ENCODE measurements at regions not wholly inside any gene's neighbourhood (a gene's known extent, or its start where the extent isn't known, plus 50 kb on each side); places are given as distances from the start of the nearest gene placed in this dataset.
"Not testable (repeated sequence)": the region's sequence is repeated elsewhere in the genome, so short reads cannot be mapped to it uniquely, and the experiment has no call there.

DNA sequence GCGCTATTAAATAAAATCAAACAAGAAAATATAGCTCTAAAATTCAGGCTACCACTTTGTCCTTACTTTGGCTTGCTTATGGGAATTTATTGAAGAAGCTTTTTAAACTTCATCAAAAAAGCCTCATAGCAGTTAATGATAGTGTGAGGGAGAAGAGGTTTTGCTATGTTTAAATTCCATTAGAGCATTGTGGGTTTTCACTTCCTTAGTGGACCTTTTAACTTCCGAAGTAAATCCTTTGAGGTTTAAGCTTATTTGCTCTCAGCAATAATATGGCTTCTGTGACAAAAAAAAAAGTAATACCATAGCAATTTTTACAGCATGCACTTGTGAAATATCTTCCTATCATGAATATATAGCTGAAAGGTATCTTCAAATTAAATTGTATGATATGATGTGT, 120.2 kb upstream of the NDST4 start:
- Histone ChIP-seq H3K27me3 (ENCODE audit: insufficient read depth, low read length) (no peaks in the 10 kb centered on the region), H3K4me1 (ENCODE audit: insufficient read depth, low read length) (peaks cover 13% of the 10 kb centered on the region), H3K4me3 (ENCODE audit: low read length) (no peak overlapping the region), H2AFZ (ENCODE audit: low read depth, low read length) (no peak overlapping the region), H3K36me3 (ENCODE audit: insufficient read depth, low read length) (no peaks in the 10 kb centered on the region), H3K9me3 (ENCODE audit: low read length) (no peaks in the 10 kb centered on the region)

DNA sequence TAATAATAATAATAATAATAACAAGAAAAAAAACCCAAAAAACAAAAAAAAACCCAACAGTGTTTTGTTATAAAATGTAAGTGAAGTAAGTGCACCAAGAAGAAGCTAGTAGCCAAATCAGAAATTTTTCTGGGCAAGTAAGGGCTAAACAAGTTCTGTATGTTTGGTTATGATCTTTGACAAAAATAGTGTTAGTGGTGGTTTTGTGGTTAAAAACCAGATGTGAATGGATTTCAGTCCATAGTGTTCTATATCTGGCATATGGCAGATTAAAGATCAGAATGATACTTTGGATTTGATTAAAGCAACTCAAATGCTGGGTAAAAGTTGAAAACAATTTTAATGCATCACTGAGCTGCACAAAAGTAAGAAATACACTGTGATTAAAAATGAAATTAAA, 116.5 kb upstream of the NDST4 start:
- H3K9me3 ChIP-seq (ENCODE audit: low read length), result no peaks in the 10 kb centered on the region
- peaks cover 13% of the 10 kb centered on the region for H3K4me1 ChIP-seq (ENCODE audit: insufficient read depth, low read length)
- H2AFZ ChIP-seq (ENCODE audit: low read depth, low read length), result no peak overlapping the region
- H3K36me3 ChIP-seq (ENCODE audit: insufficient read depth, low read length), result no peaks in the 10 kb centered on the region
- no peaks in the 10 kb centered on the region for H3K27me3 ChIP-seq (ENCODE audit: insufficient read depth, low read length)
- H3K4me3 ChIP-seq (ENCODE audit: low read length), result no peak overlapping the region

DNA sequence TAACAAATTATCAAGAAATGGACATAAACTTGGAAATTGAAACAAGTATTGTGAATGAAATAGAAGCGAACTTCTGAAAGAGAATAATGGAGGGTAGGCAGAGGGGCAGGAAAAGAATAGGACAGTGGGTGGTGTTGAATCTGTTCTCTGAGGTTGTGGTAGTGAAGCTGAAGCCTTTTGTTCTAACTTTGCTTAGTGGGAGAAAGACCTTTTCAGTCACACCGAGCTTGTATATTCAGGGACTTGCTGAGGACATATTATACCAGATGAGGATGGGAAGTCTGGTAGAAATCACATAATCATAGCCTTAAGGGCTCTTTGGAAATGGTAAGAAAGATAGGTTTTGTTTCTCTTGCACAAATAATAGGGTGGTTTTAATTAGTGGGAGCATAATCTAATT, 115.4 kb upstream of the NDST4 start:
- no peaks in the 10 kb centered on the region for H3K36me3 ChIP-seq (ENCODE audit: insufficient read depth, low read length)

DNA sequence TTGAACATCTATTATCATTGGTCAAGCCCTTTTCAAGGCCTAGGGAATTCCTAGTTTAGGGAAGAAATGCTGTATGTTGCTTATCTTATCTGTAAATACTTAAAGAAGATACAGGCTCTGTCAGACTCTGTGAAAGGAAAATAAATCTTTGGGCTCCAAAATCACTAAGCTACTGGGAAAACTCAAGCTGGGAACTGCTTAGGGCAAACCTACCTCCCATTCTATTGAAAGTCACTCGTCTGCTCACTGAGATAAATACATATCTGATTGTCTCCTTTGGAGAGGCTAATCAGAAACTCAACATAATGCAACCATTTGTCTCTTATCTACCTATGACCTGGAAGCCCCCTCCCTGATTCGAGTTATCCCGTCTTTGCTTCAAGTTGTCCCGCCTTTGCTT, 108.6 kb upstream of the NDST4 start:
- no peaks in the 10 kb centered on the region for H3K36me3 ChIP-seq (ENCODE audit: insufficient read depth, low read length)
- H3K9me3 ChIP-seq (ENCODE audit: low read length), result no peaks in the 10 kb centered on the region
- H2AFZ ChIP-seq (ENCODE audit: low read depth, low read length), result no peak overlapping the region
- peaks cover 12% of the 10 kb centered on the region for H3K4me1 ChIP-seq (ENCODE audit: insufficient read depth, low read length)
- no peaks in the 10 kb centered on the region for H3K27me3 ChIP-seq (ENCODE audit: insufficient read depth, low read length)
- no peak overlapping the region for H3K4me3 ChIP-seq (ENCODE audit: low read length)

More for the DNA sequence above, 115.4 kb upstream of the NDST4 start:
- H3K9me3 ChIP-seq (ENCODE audit: low read length), result no peaks in the 10 kb centered on the region
- peaks cover 13% of the 10 kb centered on the region for H3K4me1 ChIP-seq (ENCODE audit: insufficient read depth, low read length)
- H3K4me3 ChIP-seq (ENCODE audit: low read length), result no peak overlapping the region
- no peaks in the 10 kb centered on the region for H3K27me3 ChIP-seq (ENCODE audit: insufficient read depth, low read length)
- H2AFZ ChIP-seq (ENCODE audit: low read depth, low read length), result peak overlapping the region; percentile 16

DNA sequence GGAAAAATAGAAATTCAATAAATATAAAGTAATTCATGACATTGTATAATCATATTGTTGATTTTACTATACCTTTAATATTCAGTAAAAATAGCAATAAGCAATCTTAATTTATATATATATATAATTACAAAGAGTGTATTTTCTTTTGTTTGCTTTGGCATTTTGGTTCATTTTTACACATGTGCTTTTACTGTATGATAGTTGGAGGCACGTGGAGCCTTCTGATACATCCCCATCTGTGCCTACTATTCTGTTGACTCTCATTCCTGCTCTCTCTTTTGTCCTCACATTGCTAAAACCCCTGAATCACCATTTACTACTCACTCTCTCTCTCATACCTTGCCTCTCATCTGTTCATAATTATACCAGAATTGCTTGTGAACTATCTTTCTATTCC, 106.4 kb upstream of the NDST4 start:
- Histone ChIP-seq H3K4me1 (ENCODE audit: insufficient read depth, low read length) (peaks cover 12% of the 10 kb centered on the region), H3K27me3 (ENCODE audit: insufficient read depth, low read length) (no peaks in the 10 kb centered on the region), H3K36me3 (ENCODE audit: insufficient read depth, low read length) (no peaks in the 10 kb centered on the region), H3K9me3 (ENCODE audit: low read length) (no peaks in the 10 kb centered on the region), H2AFZ (ENCODE audit: low read depth, low read length) (no peak overlapping the region), H3K4me3 (ENCODE audit: low read length) (no peak overlapping the region)

DNA sequence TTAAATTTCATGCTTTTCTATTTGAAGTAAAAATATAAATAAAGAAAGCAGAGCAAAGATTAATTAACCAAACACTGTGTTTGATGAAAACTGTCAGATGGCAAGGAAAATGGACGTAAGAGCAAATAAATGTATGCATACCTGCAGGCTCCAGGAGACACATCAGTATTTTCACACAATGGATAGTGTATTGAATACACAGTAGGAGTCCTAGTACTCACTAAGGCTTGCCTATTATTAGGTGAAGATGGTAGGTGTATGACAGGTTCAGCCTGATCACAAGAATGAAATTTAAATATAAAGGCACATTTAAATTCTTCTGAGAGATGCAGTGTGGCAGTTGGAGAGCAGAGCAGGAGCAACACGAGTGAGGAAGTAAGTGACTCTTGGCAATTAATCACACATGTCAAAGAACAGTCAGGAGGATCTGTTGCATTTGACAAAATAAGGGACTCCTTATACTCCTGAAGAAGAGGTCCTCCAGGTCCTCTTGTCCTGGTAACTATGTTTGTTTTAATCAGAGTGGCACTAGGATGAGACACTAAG, 106.0 kb upstream of the NDST4 start:
- Histone ChIP-seq H3K9me3 (ENCODE audit: low read length) (no peaks in the 10 kb centered on the region), H3K4me3 (ENCODE audit: low read length) (no peak overlapping the region), H3K4me1 (ENCODE audit: insufficient read depth, low read length) (peaks cover 12% of the 10 kb centered on the region), H3K27me3 (ENCODE audit: insufficient read depth, low read length) (no peaks in the 10 kb centered on the region), H2AFZ (ENCODE audit: low read depth, low read length) (no peak overlapping the region), H3K36me3 (ENCODE audit: insufficient read depth, low read length) (no peaks in the 10 kb centered on the region)

DNA sequence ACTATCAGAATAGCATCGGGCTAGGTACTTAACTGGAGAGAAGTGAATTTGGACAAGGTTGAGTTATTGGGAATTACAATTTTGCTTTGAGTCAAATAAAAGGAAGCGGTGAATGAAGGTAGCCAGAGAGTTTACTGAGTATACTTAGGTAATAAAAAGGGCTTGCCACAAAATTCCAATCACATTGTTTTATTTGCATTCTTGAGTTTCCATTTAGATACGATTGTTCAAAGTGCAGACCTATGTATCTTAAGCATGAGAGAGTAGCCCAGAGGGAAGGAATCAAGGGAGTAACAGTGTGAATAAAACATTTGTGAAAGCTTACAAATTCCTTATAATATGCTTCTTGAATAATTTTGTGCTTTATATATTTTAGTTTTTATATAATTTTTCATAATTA, 102.5 kb upstream of the NDST4 start:
- H3K4me1 ChIP-seq (ENCODE audit: insufficient read depth, low read length), result peaks cover 23% of the 10 kb centered on the region
- no peaks in the 10 kb centered on the region for H3K27me3 ChIP-seq (ENCODE audit: insufficient read depth, low read length)
- no peak overlapping the region for H3K4me3 ChIP-seq (ENCODE audit: low read length)
- H3K36me3 ChIP-seq (ENCODE audit: insufficient read depth, low read length), result no peaks in the 10 kb centered on the region
- H2AFZ ChIP-seq (ENCODE audit: low read depth, low read length), result no peak overlapping the region
- no peaks in the 10 kb centered on the region for H3K9me3 ChIP-seq (ENCODE audit: low read length)

DNA sequence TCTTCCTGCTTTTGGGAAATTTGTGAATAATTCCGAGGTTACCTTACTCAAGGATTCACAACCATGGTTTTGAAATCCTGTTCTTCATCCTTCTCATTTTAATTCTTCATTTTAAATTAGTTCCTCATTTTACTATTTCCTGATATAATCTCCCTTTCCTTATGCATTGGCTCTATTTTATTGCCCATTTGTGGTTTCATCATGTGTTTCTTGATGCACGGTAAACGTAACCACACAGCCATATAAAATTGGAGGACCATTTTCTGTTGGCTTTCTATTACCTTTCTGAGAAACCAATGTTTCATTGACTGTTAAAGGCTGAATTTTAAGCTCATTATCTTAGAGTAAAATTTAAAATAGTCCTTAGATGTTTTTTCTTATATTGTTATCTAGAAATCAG, 100.3 kb upstream of the NDST4 start:
- H2AFZ ChIP-seq (ENCODE audit: low read depth, low read length), result no peak overlapping the region
- H3K36me3 ChIP-seq (ENCODE audit: insufficient read depth, low read length), result no peaks in the 10 kb centered on the region
- no peak overlapping the region for H3K4me3 ChIP-seq (ENCODE audit: low read length)
- no peaks in the 10 kb centered on the region for H3K27me3 ChIP-seq (ENCODE audit: insufficient read depth, low read length)
- H3K4me1 ChIP-seq (ENCODE audit: insufficient read depth, low read length), result peaks cover 23% of the 10 kb centered on the region
- H3K9me3 ChIP-seq (ENCODE audit: low read length), result no peaks in the 10 kb centered on the region

DNA sequence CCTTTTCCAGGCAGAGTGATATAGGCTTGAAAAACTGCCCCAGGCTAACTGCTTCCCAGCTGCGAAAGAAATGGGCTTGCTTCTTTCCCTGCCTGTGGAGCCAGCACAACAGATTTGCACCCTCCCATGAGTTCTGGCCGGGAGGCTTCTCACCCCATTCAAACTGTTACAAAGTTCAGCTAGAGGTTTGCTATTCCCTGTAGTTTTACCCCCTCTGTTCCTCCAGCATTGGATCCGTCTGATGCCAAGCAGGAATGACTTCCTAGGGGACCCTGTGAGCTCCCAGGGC, 87.6 kb upstream of the NDST4 start:
- Histone ChIP-seq H3K27me3 (ENCODE audit: insufficient read depth, low read length) (no peaks in the 10 kb centered on the region), H3K9me3 (ENCODE audit: low read length) (no peaks in the 10 kb centered on the region), H2AFZ (ENCODE audit: low read depth, low read length) (no peak overlapping the region), H3K36me3 (ENCODE audit: insufficient read depth, low read length) (no peaks in the 10 kb centered on the region), H3K4me1 (ENCODE audit: insufficient read depth, low read length) (no peaks in the 10 kb centered on the region), H3K4me3 (ENCODE audit: low read length) (no peak overlapping the region)

DNA sequence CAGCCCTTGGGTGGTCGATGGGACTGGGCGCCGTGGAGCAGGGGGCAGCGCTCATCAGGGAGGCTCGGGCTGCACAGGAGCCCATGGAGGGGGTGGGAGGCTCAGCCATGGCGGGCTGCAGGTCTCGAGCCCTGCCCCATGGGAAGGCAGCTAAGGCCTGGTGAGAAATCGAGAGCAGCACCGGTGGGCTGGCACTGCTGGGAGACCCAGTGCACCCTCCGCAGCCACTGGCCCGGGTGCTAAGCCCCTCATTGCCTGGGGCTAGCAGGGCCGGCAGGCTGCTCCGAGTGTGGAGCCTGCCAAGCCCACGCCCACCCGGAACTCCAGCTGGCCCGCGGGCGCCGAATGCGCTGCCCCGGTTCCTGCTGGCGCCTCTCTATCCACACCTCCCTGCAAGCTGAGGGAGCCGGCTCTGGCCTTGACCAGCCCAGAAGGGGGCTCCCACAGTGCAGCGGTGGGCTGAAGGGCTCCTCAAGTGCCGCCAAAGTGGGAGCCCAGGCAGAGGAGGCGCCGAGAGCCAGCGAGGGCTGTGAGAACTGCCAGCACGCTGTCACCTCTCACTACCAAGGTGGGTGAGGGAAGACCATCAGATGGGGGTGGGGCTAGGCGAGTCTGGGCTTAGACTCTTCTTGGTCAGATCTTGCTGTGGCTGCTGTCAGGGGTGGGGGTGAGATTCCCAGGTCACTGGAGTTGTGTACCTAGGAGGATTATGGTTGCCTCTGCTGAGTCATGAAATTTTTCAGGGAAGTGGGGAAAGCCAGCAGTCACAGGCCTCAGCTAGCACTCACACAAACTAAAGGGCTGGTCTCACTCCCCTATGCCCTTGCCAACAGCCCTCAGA, 87.0 kb upstream of the NDST4 start:
- not testable (repeated sequence) for H3K4me3 ChIP-seq (ENCODE audit: low read length); H3K4me1 ChIP-seq (ENCODE audit: insufficient read depth, low read length); H3K36me3 ChIP-seq (ENCODE audit: insufficient read depth, low read length); H2AFZ ChIP-seq (ENCODE audit: low read depth, low read length); H3K9me3 ChIP-seq (ENCODE audit: low read length); H3K27me3 ChIP-seq (ENCODE audit: insufficient read depth, low read length)

DNA sequence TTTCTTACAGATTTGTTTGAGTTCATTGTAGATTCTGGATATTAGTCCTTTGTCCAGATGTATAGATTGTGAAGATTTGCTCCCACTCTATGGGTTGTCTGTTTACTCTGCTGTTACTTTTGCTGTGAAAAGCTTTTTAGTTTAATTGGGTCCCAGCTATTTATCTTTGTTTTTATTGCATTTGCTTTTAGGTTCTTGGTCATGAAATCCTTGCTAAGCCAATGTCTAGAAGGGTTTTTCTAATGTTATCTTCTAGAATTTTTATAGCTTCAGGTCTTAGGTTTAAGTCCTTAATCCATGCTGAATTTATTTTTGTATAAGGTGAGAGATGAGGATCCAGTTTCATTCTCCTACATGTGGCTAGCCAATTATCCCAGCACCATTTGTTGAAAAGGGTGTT, 81.2 kb upstream of the NDST4 start:
- H2AFZ ChIP-seq (ENCODE audit: low read depth, low read length); H3K9me3 ChIP-seq (ENCODE audit: low read length); H3K4me3 ChIP-seq (ENCODE audit: low read length); H3K36me3 ChIP-seq (ENCODE audit: insufficient read depth, low read length); H3K27me3 ChIP-seq (ENCODE audit: insufficient read depth, low read length); H3K4me1 ChIP-seq (ENCODE audit: insufficient read depth, low read length): not testable (repeated sequence)

DNA sequence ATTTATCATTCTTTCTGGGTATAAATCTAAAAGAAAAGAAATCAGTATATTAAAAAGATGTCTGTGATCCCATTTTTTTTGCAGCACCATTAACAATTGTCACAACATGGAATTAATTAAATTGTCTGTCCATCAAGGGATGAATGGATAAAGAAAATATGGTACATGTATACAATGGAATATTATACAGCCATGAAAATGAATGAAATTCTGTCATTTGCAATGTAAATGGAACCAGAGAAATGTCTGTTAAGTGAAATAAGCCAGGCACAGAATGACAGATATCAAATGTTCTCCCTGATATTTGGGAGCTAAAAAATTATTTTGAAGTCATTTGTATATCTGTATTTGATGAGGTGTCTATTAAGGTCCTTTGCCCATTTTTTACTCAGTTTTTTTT, 77.1 kb upstream of the NDST4 start:
- Histone ChIP-seq H2AFZ (ENCODE audit: low read depth, low read length) (no peak overlapping the region), H3K36me3 (ENCODE audit: insufficient read depth, low read length) (no peaks in the 10 kb centered on the region), H3K4me3 (ENCODE audit: low read length) (no peak overlapping the region), H3K4me1 (ENCODE audit: insufficient read depth, low read length) (no peaks in the 10 kb centered on the region), H3K9me3 (ENCODE audit: low read length) (no peaks in the 10 kb centered on the region), H3K27me3 (ENCODE audit: insufficient read depth, low read length) (no peaks in the 10 kb centered on the region)

DNA sequence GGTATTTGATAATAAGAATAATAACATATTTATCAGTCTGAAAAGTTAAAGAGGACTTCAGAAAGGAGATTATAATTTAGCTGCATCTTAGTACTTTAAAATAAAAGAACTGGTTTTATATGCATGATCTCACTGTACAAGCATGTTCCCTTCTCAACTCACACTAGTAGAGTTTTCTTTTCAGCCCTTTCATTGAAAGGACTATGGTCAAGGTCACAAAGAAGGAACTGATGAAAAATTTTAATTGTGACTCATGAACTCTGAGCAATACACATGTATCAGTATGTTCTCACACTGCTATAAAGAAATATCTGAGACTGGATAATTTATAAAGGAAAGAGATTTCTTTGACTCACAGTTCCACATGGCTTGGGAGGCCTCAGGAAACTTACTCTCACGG, 73.7 kb upstream of the NDST4 start:
- H3K9me3 ChIP-seq (ENCODE audit: low read length), result no peaks in the 10 kb centered on the region
- no peaks in the 10 kb centered on the region for H3K27me3 ChIP-seq (ENCODE audit: insufficient read depth, low read length)
- no peak overlapping the region for H3K4me3 ChIP-seq (ENCODE audit: low read length)
- H3K36me3 ChIP-seq (ENCODE audit: insufficient read depth, low read length), result no peaks in the 10 kb centered on the region
- H2AFZ ChIP-seq (ENCODE audit: low read depth, low read length), result no peak overlapping the region
- H3K4me1 ChIP-seq (ENCODE audit: insufficient read depth, low read length), result no peaks in the 10 kb centered on the region

DNA sequence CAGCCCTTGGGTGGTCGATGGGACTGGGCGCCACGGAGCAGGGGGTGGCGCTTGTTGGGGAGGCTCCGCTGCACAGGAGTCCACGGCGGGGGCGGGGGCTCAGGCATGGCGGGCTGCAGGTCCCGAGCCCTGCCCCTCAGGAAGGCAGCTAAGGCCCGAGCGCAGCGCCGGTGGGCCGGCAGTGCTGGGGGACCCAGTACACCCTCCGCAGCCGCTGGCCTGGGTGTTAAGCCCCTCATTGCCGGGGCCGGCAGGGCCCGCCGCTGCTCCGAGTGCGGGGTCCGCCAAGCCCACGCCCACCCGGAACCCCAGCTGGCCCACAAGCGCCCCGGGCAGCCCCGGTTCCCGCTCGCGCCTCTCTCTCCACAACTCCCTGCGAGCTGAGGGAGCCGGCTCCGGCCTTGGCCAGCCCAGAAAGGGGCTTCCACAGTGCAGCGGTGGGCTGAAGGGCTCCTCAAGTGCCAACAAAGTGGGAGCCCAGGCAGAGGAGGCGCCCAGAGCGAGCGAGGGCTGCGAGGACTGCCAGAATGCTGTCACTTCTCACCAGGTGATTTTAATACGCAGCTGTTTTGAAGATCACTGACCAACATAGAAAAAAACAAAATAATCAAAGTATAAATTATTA, 66.1 kb upstream of the NDST4 start:
- H3K27me3 ChIP-seq (ENCODE audit: insufficient read depth, low read length); H2AFZ ChIP-seq (ENCODE audit: low read depth, low read length); H3K36me3 ChIP-seq (ENCODE audit: insufficient read depth, low read length); H3K4me1 ChIP-seq (ENCODE audit: insufficient read depth, low read length); H3K4me3 ChIP-seq (ENCODE audit: low read length); H3K9me3 ChIP-seq (ENCODE audit: low read length): not testable (repeated sequence)

Measured in neuron (in vitro differentiated cells).